Hepatocyte (in vitro differentiated cells): ENCODE measurements at regions not wholly inside any gene's neighbourhood (a gene's known extent, or its start where the extent isn't known, plus 50 kb on each side); places are given as distances from the start of the nearest gene placed in this dataset.

Source experiments
- DNase-seq: peaks from one replicate; pipeline ENCODE4 v3.0.0-alpha.2; 2016; ENCODE audit warnings: low spot score
- H2AFZ ChIP-seq: fragments of 200-600 bp; sonication (generic); 2 replicates; pipeline ENCODE4 v1.6.0; 2016; ENCODE audit warnings: antibody characterized with exemption, mild to moderate bottlenecking
- H3K27ac ChIP-seq: fragments of 200-600 bp; sonication (generic); 2 replicates; pipeline ENCODE4 v1.5.1; 2016; ENCODE audit warnings: mild to moderate bottlenecking
- H3K27me3 ChIP-seq: fragments of 200-600 bp; sonication (generic); 2 replicates; pipeline ENCODE4 v1.6.1; 2016
- H3K36me3 ChIP-seq: fragments of 200-600 bp; sonication (generic); replicated peaks from 2 replicates; pipeline ENCODE4 v1.5.1; 2016; ENCODE audit warnings: low read depth; ENCODE audit not compliant: insufficient read depth
- H3K4me1 ChIP-seq: fragments of 200-600 bp; sonication (generic); 2 replicates; pipeline ENCODE4 v1.5.1; 2016; ENCODE audit warnings: mild to moderate bottlenecking, moderate library complexity; ENCODE audit not compliant: insufficient read depth
- H3K4me2 ChIP-seq: fragments of 200-600 bp; sonication (generic); 2 replicates; pipeline ENCODE4 v1.6.0; 2016
- H3K4me3 ChIP-seq: fragments of 200-600 bp; sonication (generic); 2 replicates; pipeline ENCODE4 v1.5.1; 2016; ENCODE audit warnings: mild to moderate bottlenecking
- H3K79me2 ChIP-seq: fragments of 200-600 bp; sonication (generic); 2 replicates; pipeline ENCODE4 v1.6.0; 2017; ENCODE audit warnings: mild to moderate bottlenecking
- H3K9me2 ChIP-seq: fragments of 200-600 bp; sonication (generic); replicated peaks from 2 replicates; pipeline ENCODE4 v1.6.0; 2017; ENCODE audit warnings: mild to moderate bottlenecking; ENCODE audit not compliant: insufficient read depth
- H3K9me3 ChIP-seq: fragments of 200-600 bp; sonication (generic); 2 replicates; pipeline ENCODE4 v1.5.1; 2016; ENCODE audit warnings: low read depth, mild to moderate bottlenecking
- H4K20me1 ChIP-seq: fragments of 200-600 bp; sonication (generic); 2 replicates; pipeline ENCODE4 v1.6.0; 2016; ENCODE audit warnings: mild to moderate bottlenecking; ENCODE audit not compliant: insufficient read depth, poor library complexity, severe bottlenecking
- EZH2 ChIP-seq: fragments of 200-600 bp; sonication (generic); IDR thresholded peaks from 2 replicates; pipeline ENCODE4 v1.6.1; 2016; ENCODE audit warnings: antibody characterized with exemption, mild to moderate bottlenecking, borderline replicate concordance
- EZH2phosphoT487 ChIP-seq: fragments of 200-600 bp; sonication (generic); IDR thresholded peaks from one replicate; pipeline ENCODE4 v1.6.1; 2018; ENCODE audit warnings: antibody characterized with exemption, mild to moderate bottlenecking, low read depth, moderate library complexity; ENCODE audit not compliant: unreplicated experiment, severe bottlenecking
- WGBS: methylation state at CpG from one replicate; pipeline ENCODE4 v1.1.6; 2016; ENCODE audit warnings: low lambda C conversion rate; ENCODE audit errors: missing lambda C conversion rate; 5-methylcytosine and 5-hydroxymethylcytosine counted together
- TF ChIP-seq, protein P1 (sequence below): fragments of 200-600 bp; sonication (generic); IDR thresholded peaks from 2 replicates; pipeline ENCODE4 v1.5.1; 2016; ENCODE audit warnings: antibody characterized with exemption, mild to moderate bottlenecking; ENCODE audit not compliant: poor library complexity

DNA sequence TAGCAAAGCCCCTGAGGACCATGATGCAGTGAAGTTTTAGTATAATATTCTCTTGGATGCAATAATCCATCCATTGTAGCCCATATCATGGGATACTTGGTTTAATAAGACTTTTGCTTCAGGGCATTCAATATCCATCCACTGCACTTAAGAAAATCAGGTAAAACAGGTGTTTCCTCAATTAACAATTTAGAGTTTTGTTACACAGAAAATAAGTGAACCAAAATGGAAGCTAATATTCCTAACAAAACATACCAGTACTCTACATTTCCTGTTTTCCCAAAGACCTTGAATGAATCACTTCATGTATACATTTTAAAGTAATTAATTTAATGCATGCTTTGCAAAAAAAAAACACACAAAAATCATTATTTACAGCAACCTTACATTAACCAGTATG is 305.6 kb downstream of the NR2F1-AS1 start:
- no peak for DNase-seq
- Histone ChIP-seq H3K4me3 (no peak overlapping the region), H3K9me3 (no peaks in the 10 kb centered on the region), H2AFZ (no peak overlapping the region), H3K9me2 (no peaks in the 10 kb centered on the region), H3K36me3 (no peaks in the 10 kb centered on the region), H3K4me1 (peaks cover 5% of the 10 kb centered on the region), H3K27ac (no peak overlapping the region), H3K27me3 (no peaks in the 10 kb centered on the region), H3K79me2 (no peaks in the 10 kb centered on the region), H3K4me2 (no peak overlapping the region), H4K20me1 (no peaks in the 10 kb centered on the region)
- TF ChIP-seq EZH2 (no peak), EZH2phosphoT487 (no peak)
- TF ChIP-seq, protein P1, sequence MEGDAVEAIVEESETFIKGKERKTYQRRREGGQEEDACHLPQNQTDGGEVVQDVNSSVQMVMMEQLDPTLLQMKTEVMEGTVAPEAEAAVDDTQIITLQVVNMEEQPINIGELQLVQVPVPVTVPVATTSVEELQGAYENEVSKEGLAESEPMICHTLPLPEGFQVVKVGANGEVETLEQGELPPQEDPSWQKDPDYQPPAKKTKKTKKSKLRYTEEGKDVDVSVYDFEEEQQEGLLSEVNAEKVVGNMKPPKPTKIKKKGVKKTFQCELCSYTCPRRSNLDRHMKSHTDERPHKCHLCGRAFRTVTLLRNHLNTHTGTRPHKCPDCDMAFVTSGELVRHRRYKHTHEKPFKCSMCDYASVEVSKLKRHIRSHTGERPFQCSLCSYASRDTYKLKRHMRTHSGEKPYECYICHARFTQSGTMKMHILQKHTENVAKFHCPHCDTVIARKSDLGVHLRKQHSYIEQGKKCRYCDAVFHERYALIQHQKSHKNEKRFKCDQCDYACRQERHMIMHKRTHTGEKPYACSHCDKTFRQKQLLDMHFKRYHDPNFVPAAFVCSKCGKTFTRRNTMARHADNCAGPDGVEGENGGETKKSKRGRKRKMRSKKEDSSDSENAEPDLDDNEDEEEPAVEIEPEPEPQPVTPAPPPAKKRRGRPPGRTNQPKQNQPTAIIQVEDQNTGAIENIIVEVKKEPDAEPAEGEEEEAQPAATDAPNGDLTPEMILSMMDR: no peak

- Histone ChIP-seq H3K36me3 (no peaks in the 10 kb centered on the region), H4K20me1 (no peaks in the 10 kb centered on the region), H2AFZ (no peak overlapping the region), H3K9me2 (no peaks in the 10 kb centered on the region), H3K79me2 (no peaks in the 10 kb centered on the region), H3K9me3 (no peaks in the 10 kb centered on the region), H3K27me3 (no peaks in the 10 kb centered on the region), H3K4me3 (no peak overlapping the region), H3K4me2 (no peak overlapping the region), H3K27ac (no peak overlapping the region), H3K4me1 (peaks cover 5% of the 10 kb centered on the region)
- TF ChIP-seq, protein P1: no peak
- TF ChIP-seq EZH2phosphoT487 (no peak), EZH2 (no peak)
- no peak for DNase-seq
- WGBS: 55% methylated on average over 5 of the region's 5 CpGs
Measured at GRCh38 chr5:93274291-93274690, 306.7 kb downstream of the NR2F1-AS1 start.

DNA sequence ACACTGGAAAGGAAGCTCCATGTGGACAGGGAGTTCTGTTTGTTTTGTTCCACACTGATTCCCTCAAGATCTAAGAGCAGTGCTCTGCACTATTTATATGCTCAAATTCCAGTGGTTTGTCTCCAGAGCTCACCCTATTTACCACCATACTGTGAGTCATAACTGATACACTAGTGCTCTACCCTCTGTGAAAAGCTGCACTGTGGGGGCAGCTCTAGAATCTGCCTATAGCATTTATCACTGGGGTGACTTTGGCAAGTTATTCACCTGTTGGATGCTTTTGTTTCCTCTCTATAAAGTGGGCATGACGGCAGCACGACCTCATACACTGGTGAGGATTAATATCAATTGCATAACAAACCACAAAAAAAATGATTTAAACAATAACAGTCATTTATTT is 307.8 kb downstream of the NR2F1-AS1 start:
- Histone ChIP-seq H3K27ac (no peak overlapping the region), H3K4me3 (no peak overlapping the region), H3K36me3 (no peaks in the 10 kb centered on the region), H3K79me2 (no peaks in the 10 kb centered on the region), H2AFZ (no peak overlapping the region), H3K4me2 (no peak overlapping the region), H3K9me3 (no peaks in the 10 kb centered on the region), H3K9me2 (no peaks in the 10 kb centered on the region), H3K27me3 (no peaks in the 10 kb centered on the region), H4K20me1 (no peaks in the 10 kb centered on the region), H3K4me1 (no peaks in the 10 kb centered on the region)
- no peak for DNase-seq
- TF ChIP-seq, protein P1: no peak
- TF ChIP-seq EZH2phosphoT487 (no peak), EZH2 (no peak)
- WGBS: 86% methylated on average over 2 of the region's 2 CpGs

- DNase-seq: no peak
- H4K20me1 ChIP-seq: no peaks in the 10 kb centered on the region
- H3K4me1 ChIP-seq: no peaks in the 10 kb centered on the region
- WGBS: 84% methylated on average over 5 of the region's 5 CpGs
- H3K4me3 ChIP-seq: no peak overlapping the region
- no peak overlapping the region for H2AFZ ChIP-seq
- no peak overlapping the region for H3K27ac ChIP-seq
- H3K4me2 ChIP-seq: no peak overlapping the region
- H3K9me3 ChIP-seq: no peaks in the 10 kb centered on the region
- TF ChIP-seq EZH2phosphoT487 (no peak), EZH2 (no peak)
- TF ChIP-seq, protein P1: no peak
- no peaks in the 10 kb centered on the region for H3K79me2 ChIP-seq
- H3K27me3 ChIP-seq: no peaks in the 10 kb centered on the region
- H3K36me3 ChIP-seq: no peaks in the 10 kb centered on the region
- H3K9me2 ChIP-seq: no peaks in the 10 kb centered on the region
Measured at GRCh38 chr5:93272108-93272507, 308.9 kb downstream of the NR2F1-AS1 start.
